DND-41 (cell line): ENCODE measurements at regions not wholly inside any gene's neighbourhood (a gene's known extent, or its start where the extent isn't known, plus 50 kb on each side); places are given as distances from the start of the nearest gene placed in this dataset.

Experiments
- CTCF ChIP-seq: IDR thresholded peaks from 2 replicates; pipeline ENCODE4 v1.5.1; 2012; ENCODE audit warnings: borderline replicate concordance, low read length, moderate library complexity, mild to moderate bottlenecking; ENCODE audit not compliant: poor library complexity, severe bottlenecking; ENCODE audit errors: extremely low read depth
- EZH2 ChIP-seq: IDR thresholded peaks from 3 replicates; pipeline ENCODE4 v1.6.1; 2012; ENCODE audit warnings: borderline replicate concordance, low read depth, mild to moderate bottlenecking, moderate library complexity, low read length, inconsistent platforms; ENCODE audit not compliant: severe bottlenecking

- no peak for TF ChIP-seq EZH2
- no peak for TF ChIP-seq CTCF
Observed at GRCh38 chr12:5273709-5274108, 158.2 kb upstream of the NTF3 start.
